PFSK-1 (cell line): ENCODE measurements at regions not wholly inside any gene's neighbourhood (a gene's known extent, or its start where the extent isn't known, plus 50 kb on each side); places are given as distances from the start of the nearest gene placed in this dataset.

Source experiments
- FOXP2 ChIP-seq: optimal IDR thresholded peaks from 2 replicates; pipeline ENCODE3; 2011; ENCODE audit warnings: borderline replicate concordance, control low read depth, inconsistent platforms; ENCODE audit not compliant: insufficient read depth; ENCODE audit errors: extremely low read length, extremely low read depth
- POLR2AphosphoS5 ChIP-seq: IDR thresholded peaks from 2 replicates; pipeline ENCODE4 v1.6.1; 2012; ENCODE audit warnings: low read depth, mild to moderate bottlenecking, control low read depth, low read length, moderate library complexity
- REST ChIP-seq, 2 experiments: IDR thresholded peaks; 2 replicates each; pipeline versions ENCODE4 v1.6.1 to v1.8.0; 2011 to 2012; ENCODE audit warnings: low read depth in 2 of 2, low read length in 2 of 2, control low read depth in 1 of 2, inconsistent platforms in 1 of 2, mild to moderate bottlenecking in 1 of 2, moderate library complexity in 1 of 2; ENCODE audit not compliant: insufficient read depth in 1 of 2
- SIN3A ChIP-seq: IDR thresholded peaks from 2 replicates; pipeline ENCODE4 v1.6.1; 2012; ENCODE audit warnings: mild to moderate bottlenecking, low read length, moderate library complexity, borderline replicate concordance; ENCODE audit not compliant: insufficient read depth
- TAF1 ChIP-seq: IDR thresholded peaks from 2 replicates; pipeline ENCODE4 v1.6.1; 2012; ENCODE audit warnings: low read length, control low read depth, borderline replicate concordance; ENCODE audit not compliant: insufficient read depth

GRCh38 chr13:47087841-47088240 is 191.0 kb upstream of the HTR2A start:
- TF ChIP-seq REST (IDR thresholded peaks at IDR 0.05; ENCODE audit: insufficient read depth in 1 of 2, low read depth in 2 of 2, low read length in 2 of 2), result no peak
- no peak for TF ChIP-seq FOXP2
- TF ChIP-seq POLR2AphosphoS5, result no peak
- TF ChIP-seq SIN3A, result no peak
- TF ChIP-seq TAF1, result no peak

DNA sequence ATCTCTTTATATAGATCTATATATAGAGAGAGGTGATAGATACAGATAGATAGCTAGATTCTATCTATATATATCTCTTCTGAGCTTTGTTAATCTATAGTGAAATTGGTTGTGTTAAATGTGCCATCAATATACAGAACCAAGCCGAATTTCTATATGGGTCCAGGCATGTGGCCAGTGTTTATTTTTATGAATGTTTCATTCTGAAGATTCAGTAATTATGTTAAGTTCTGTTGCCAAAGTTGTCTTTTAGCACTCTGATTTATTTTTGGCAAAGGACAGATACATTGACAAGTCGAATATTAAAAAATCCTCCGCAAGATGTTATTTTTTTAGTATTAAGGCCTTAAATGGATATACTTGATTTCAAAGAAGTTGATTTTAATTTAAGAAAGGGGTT is 190.4 kb upstream of the HTR2A start:
- TF ChIP-seq TAF1 (no peak), POLR2AphosphoS5 (no peak), SIN3A (no peak), FOXP2 (no peak), REST (IDR thresholded peaks at IDR 0.05; ENCODE audit: insufficient read depth in 1 of 2, low read depth in 2 of 2, low read length in 2 of 2) (no peak)

DNA sequence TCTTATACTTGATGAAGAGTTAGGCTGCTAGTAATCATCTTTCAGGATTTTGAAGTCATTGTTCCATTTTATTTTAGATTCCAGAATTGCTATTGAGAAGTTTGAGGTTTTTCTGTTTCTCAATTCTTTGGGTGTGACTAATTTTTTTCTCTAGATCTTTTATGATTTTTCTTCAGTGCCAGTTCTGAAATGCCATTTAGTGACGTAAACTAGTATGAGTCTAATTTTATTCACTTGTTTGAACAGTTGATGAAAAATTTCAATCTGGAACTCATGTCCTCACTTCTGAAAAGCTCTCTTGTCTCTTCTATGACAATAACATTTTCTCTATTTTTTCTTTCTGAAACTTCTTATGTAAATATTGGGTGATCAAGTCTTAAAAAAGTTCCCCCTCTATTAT is 188.5 kb upstream of the HTR2A start:
- TF ChIP-seq REST (IDR thresholded peaks at IDR 0.05; ENCODE audit: insufficient read depth in 1 of 2, low read depth in 2 of 2, low read length in 2 of 2) (no peak), TAF1 (no peak), FOXP2 (no peak)

DNA sequence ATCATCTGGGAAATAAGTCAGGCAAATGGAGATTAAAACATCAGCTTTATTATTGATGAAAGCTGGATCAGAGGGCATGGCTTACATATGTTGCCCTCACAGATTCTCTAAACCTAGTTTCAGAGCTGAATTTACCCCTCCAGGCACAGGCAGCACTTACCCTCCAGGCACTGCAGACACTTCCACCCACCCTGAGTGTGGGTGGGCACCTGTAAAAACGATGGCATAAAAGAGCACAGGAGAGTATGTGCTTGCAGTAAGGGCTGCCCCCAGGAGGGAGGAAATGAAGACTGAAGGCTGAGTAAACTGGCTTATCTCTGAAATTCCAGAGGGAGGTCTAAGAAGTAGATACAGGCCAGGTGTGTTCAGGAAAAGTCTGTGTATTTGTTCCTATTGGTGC is 185.0 kb upstream of the HTR2A start:
- no peak for TF ChIP-seq POLR2AphosphoS5
- no peak for TF ChIP-seq REST (IDR thresholded peaks at IDR 0.05; ENCODE audit: insufficient read depth in 1 of 2, low read depth in 2 of 2, low read length in 2 of 2)
- no peak for TF ChIP-seq TAF1
- TF ChIP-seq FOXP2, result no peak
- TF ChIP-seq SIN3A, result no peak

DNA sequence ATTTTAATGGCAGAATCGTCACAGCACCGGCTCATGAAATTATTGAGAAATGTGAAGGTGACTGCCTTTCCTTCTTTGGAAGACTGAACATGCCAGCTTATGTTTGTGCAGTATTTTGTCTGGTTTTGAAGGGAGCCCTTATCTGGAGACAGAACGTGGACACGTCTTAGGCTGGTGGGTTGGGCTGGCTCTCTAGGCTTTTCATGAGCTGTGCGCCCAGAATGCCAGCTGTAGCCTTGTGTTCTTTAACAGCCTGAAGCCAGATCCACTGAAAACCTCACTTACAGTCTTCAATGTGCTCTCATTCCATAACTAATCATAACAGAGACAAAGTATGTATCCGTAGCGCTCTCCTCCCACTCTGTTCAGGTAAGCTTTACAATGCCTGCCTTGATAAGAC is 184.4 kb upstream of the HTR2A start:
- TF ChIP-seq REST (IDR thresholded peaks at IDR 0.05; ENCODE audit: insufficient read depth in 1 of 2, low read depth in 2 of 2, low read length in 2 of 2), result no peak
- no peak for TF ChIP-seq TAF1
- no peak for TF ChIP-seq SIN3A
- no peak for TF ChIP-seq FOXP2
- no peak for TF ChIP-seq POLR2AphosphoS5
